Activated T-cell treated with anti-CD3 and anti-CD28 coated beads, Interleukin-2, amount 50 U/mL, for 72 hours (primary cell): ENCODE measurements at regions not wholly inside any gene's neighbourhood (a gene's known extent, or its start where the extent isn't known, plus 50 kb on each side); places are given as distances from the start of the nearest gene placed in this dataset.

ENCODE experiments used
- ATAC-seq, 2 donors: fragments of 150-1000 bp; cut with Tn5 transposase; replicated peaks in 1 of 2; 2 replicates each; pipeline ENCODE4 v1.10.0; 2021; ENCODE audit warnings: moderate library complexity in 2 of 2, mild to moderate bottlenecking in 1 of 2
- DNase-seq, 2 donors: peaks; one replicate each; pipeline ENCODE4 v3.0.0; 2021 to 2022; ENCODE audit warnings: mixed read lengths in 1 of 2
- H3K27ac Mint-ChIP-seq: one replicate; pipeline ENCODE4 v1.8.0; 2022; ENCODE audit warnings: mild to moderate bottlenecking, moderate library complexity, mixed read lengths
- H3K27me3 Mint-ChIP-seq: one replicate; pipeline ENCODE4 v1.8.0; 2022; ENCODE audit warnings: low read depth, mixed read lengths
- H3K36me3 Mint-ChIP-seq, 2 donors: one replicate each; pipeline ENCODE4 v1.8.0; 2022; ENCODE audit warnings: mixed read lengths in 2 of 2, mild to moderate bottlenecking in 1 of 2; ENCODE audit not compliant: insufficient read depth in 2 of 2
- H3K4me1 Mint-ChIP-seq: one replicate; pipeline ENCODE4 v1.8.0; 2022; ENCODE audit warnings: low read depth, mixed read lengths
- H3K4me3 Mint-ChIP-seq, 2 donors: one replicate each; pipeline ENCODE4 v1.8.0; 2022; ENCODE audit warnings: mild to moderate bottlenecking in 2 of 2, mixed read lengths in 2 of 2, moderate library complexity in 2 of 2
- H3K9me3 Mint-ChIP-seq, 2 donors: one replicate each; pipeline ENCODE4 v1.8.0; 2022; ENCODE audit warnings: mixed read lengths in 2 of 2

- Mint-ChIP-seq H3K9me3 (no peaks in the 10 kb centered on the region), H3K27ac (no peak overlapping the region), H3K4me3 (no peak overlapping the region), H3K36me3 (no peaks in the 10 kb centered on the region), H3K27me3 (no peaks in the 10 kb centered on the region), H3K4me1 (peaks cover 4% of the 10 kb centered on the region)
- DNase-seq (no peak), ATAC-seq (no peak)
Measured at GRCh38 chr13:99724633-99725517, 223.6 kb downstream of the TM9SF2 start.

- Mint-ChIP-seq H3K4me3 (no peak overlapping the region), H3K4me1 (peaks cover 4% of the 10 kb centered on the region), H3K27me3 (no peaks in the 10 kb centered on the region), H3K27ac (no peak overlapping the region), H3K9me3 (no peaks in the 10 kb centered on the region), H3K36me3 (no peaks in the 10 kb centered on the region)
- ATAC-seq (no peak), DNase-seq (no peak)
Measured at GRCh38 chr13:99723878-99724277, 222.6 kb downstream of the TM9SF2 start.

- Mint-ChIP-seq H3K4me3 (no peak overlapping the region), H3K27me3 (no peaks in the 10 kb centered on the region), H3K36me3 (no peaks in the 10 kb centered on the region), H3K9me3 (no peaks in the 10 kb centered on the region), H3K27ac (no peak overlapping the region), H3K4me1 (peaks cover 4% of the 10 kb centered on the region)
- ATAC-seq, result no peak
- DNase-seq, result no peak
Measured at GRCh38 chr13:99722931-99723330, 221.7 kb downstream of the TM9SF2 start.

DNA sequence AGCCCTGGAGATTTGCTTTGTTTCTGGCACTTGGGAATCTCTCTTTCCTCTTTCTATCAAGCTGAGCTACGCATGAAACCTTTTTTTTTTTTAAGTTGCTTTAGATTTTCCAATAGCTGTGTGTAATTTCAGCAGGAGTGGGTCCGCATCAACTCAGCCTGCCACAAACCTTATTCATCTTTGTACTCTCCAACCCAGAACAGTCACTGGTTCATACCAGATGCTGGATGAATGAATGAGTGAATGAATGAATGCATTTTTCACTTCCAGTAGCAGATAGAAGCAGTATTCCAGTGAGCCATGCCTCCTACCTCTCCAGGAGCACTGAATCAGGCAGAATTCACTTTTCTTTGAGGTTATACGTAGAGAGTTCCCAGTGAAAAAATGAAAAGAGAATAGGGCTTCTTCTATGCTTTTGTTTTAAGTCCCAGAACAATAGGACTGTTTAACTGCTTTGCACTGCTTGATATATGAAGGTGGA, 221.1 kb downstream of the TM9SF2 start:
- peaks cover 4% of the 10 kb centered on the region for H3K4me1 Mint-ChIP-seq
- no peaks in the 10 kb centered on the region for H3K9me3 Mint-ChIP-seq
- ATAC-seq (no peak), DNase-seq (no peak)
- H3K27me3 Mint-ChIP-seq, result no peaks in the 10 kb centered on the region
- no peak overlapping the region for H3K27ac Mint-ChIP-seq
- H3K4me3 Mint-ChIP-seq, result no peak overlapping the region
- H3K36me3 Mint-ChIP-seq, result no peaks in the 10 kb centered on the region

DNA sequence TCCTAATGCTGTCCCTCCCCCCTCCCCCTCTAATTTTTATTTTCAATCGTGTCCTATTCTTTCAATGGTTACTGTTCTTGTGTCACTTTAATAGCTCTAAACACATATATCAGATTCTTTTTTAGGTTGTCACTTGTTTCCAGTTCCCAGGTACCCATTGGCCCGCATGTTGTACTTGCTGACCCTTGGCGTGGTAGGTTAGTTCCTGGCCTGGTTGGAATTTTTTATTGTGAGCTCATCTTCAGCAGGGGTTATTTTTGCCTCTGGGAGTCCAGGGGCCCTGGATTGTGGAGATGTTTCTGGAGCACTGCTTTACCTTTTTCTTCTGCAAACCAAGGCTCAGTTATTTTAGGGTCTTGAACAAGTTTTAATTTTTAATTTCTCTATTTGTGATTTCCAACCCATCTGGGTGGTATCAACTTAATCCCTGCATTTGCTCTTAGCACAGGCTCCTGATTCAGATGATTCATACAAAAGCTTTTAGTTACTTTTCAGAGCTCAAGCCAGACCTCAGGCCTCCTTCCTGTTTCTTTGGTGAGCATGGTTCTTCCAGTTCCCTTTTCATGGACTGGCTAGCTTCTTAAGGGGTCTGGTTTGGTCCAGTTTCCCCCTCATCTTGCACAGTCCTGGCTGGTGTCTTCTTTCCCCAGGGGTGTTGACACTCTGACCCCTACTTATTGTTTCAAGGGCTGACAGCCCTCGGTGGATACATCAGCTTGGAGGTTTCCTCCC, 220.5 kb downstream of the TM9SF2 start:
- DNase-seq (no peak), ATAC-seq (no peak)
- Mint-ChIP-seq H3K4me1 (peaks cover 4% of the 10 kb centered on the region), H3K9me3 (no peaks in the 10 kb centered on the region), H3K27me3 (no peaks in the 10 kb centered on the region), H3K27ac (no peak overlapping the region), H3K4me3 (no peak overlapping the region), H3K36me3 (no peaks in the 10 kb centered on the region)

GRCh38 chr13:99717959-99718674, 216.8 kb downstream of the TM9SF2 start:
- peaks cover 0 to 1% of the 10 kb centered on the region in 2 donors for H3K9me3 Mint-ChIP-seq
- H3K27me3 Mint-ChIP-seq, result no peaks in the 10 kb centered on the region
- H3K4me1 Mint-ChIP-seq, result peaks cover 4% of the 10 kb centered on the region
- no peak overlapping the region for H3K4me3 Mint-ChIP-seq
- no peaks in the 10 kb centered on the region for H3K36me3 Mint-ChIP-seq
- H3K27ac Mint-ChIP-seq, result no peak overlapping the region
- DNase-seq, result no peak
- no peak for ATAC-seq

DNA sequence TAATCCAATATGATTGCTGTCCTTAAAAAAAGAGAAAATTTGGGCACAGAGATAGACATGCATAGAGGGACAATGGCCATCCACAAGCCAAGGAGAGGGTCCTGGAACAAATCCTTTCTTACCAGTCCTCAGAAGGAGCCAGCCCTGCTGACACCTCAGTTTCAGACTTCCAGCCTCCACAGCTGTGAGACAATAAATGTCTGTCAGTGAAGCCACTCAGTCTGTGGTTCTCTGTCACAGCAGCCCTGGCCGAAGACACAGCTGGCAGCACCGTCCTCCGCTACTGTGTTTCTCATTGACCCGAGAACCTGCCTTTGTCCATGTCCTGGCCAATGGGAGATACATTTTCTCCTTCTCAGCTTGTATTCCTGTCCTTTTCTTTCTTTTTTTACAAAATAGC, 207.9 kb downstream of the TM9SF2 start:
- H3K27me3 Mint-ChIP-seq, result no peaks in the 10 kb centered on the region
- H3K4me3 Mint-ChIP-seq, result no peak overlapping the region
- ATAC-seq, result no peak
- peaks cover 0 to 1% of the 10 kb centered on the region in 2 donors for H3K9me3 Mint-ChIP-seq
- H3K4me1 Mint-ChIP-seq, result no peaks in the 10 kb centered on the region
- DNase-seq, result no peak
- no peaks in the 10 kb centered on the region for H3K36me3 Mint-ChIP-seq
- no peak overlapping the region for H3K27ac Mint-ChIP-seq

DNA sequence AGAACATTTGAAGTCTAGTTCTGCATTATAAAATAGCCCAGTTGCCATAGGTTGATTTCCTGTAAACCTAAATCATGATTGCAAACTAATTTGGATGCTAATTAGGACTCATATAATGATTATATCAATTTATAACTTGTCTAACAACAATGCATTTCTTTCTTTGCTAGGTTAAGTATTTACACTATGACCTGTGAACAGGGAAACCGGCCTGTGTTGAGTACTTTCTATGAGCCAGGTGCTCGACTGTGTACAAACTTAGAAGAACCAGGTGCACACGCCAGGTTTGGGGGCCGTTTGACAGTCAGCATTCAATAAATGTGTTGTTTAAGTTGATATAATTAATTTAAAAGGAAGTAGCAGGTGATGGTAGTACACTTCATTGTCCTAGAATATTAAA, 203.1 kb downstream of the TM9SF2 start:
- H3K27ac Mint-ChIP-seq, result no peak overlapping the region
- H3K27me3 Mint-ChIP-seq, result no peaks in the 10 kb centered on the region
- DNase-seq, result no peak
- no peaks in the 10 kb centered on the region for H3K36me3 Mint-ChIP-seq
- no peak overlapping the region for H3K4me3 Mint-ChIP-seq
- no peak for ATAC-seq
- H3K4me1 Mint-ChIP-seq, result no peaks in the 10 kb centered on the region
- H3K9me3 Mint-ChIP-seq, result no peaks in the 10 kb centered on the region

- H3K9me3 Mint-ChIP-seq, result no peaks in the 10 kb centered on the region
- no peaks in the 10 kb centered on the region for H3K4me1 Mint-ChIP-seq
- H3K27ac Mint-ChIP-seq, result no peak overlapping the region
- no peaks in the 10 kb centered on the region for H3K27me3 Mint-ChIP-seq
- DNase-seq (no peak), ATAC-seq (no peak)
- H3K4me3 Mint-ChIP-seq, result no peak overlapping the region
- H3K36me3 Mint-ChIP-seq, result no peaks in the 10 kb centered on the region
Measured at GRCh38 chr13:99703908-99704307, 202.6 kb downstream of the TM9SF2 start.

GRCh38 chr13:99702687-99703319, 201.5 kb downstream of the TM9SF2 start:
- no peak for ATAC-seq
- no peak for DNase-seq
- H3K27me3 Mint-ChIP-seq, result no peaks in the 10 kb centered on the region
- no peaks in the 10 kb centered on the region for H3K4me1 Mint-ChIP-seq
- no peaks in the 10 kb centered on the region for H3K9me3 Mint-ChIP-seq
- H3K36me3 Mint-ChIP-seq, result no peaks in the 10 kb centered on the region
- H3K27ac Mint-ChIP-seq, result no peak overlapping the region
- no peak overlapping the region for H3K4me3 Mint-ChIP-seq

DNA sequence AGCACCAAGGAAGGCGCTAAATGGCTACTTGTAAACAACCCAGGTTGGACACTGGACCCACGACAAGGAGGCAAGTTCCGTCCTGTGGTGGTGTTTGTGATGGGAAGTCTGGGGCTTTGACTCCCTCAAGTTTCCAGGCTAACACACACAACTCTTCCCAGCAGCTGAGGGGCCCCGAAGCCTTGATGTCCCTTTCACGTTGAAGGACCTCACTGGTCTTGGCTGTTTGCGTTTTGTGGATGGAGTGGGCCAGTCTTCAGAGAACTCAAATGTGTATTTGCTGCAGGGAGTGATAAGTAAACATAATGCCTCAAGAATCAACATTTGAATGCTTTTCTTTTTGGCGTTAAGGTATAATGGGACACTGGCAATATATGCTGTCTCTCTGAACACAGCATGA, 199.2 kb downstream of the TM9SF2 start:
- no peaks in the 10 kb centered on the region for H3K4me1 Mint-ChIP-seq
- DNase-seq, result no peak
- no peak overlapping the region for H3K27ac Mint-ChIP-seq
- no peak overlapping the region for H3K4me3 Mint-ChIP-seq
- H3K36me3 Mint-ChIP-seq, result no peaks in the 10 kb centered on the region
- ATAC-seq, result no peak
- no peaks in the 10 kb centered on the region for H3K27me3 Mint-ChIP-seq
- H3K9me3 Mint-ChIP-seq, result no peaks in the 10 kb centered on the region

GRCh38 chr13:99698816-99699099, 197.5 kb downstream of the TM9SF2 start:
- Mint-ChIP-seq H3K36me3 (no peaks in the 10 kb centered on the region), H3K4me1 (no peaks in the 10 kb centered on the region), H3K27me3 (no peaks in the 10 kb centered on the region), H3K27ac (no peak overlapping the region), H3K4me3 (no peak overlapping the region), H3K9me3 (no peaks in the 10 kb centered on the region)
- no peak for ATAC-seq
- no peak for DNase-seq
